NCI-H1048 (cell line): ENCODE measurements at regions not wholly inside any gene's neighbourhood (a gene's known extent, or its start where the extent isn't known, plus 50 kb on each side); places are given as distances from the start of the nearest gene placed in this dataset.

Source experiments
- DNase-seq: peaks from one replicate; lab custom pipeline; 2025; lab: John Stamatoyannopoulos, UW

GRCh38 chr10:61356354-61356753, 96.8 kb downstream of the TMEM26 start:
- DNase-seq: no peak

- DNase-seq: no peak
Observed at GRCh38 chr10:61355211-61355610, 98.0 kb downstream of the TMEM26 start.

- no peak for DNase-seq
Observed at GRCh38 chr10:61354401-61354975, 98.7 kb downstream of the TMEM26 start.

- DNase-seq: no peak
Observed at GRCh38 chr10:61350794-61351193, 102.4 kb downstream of the TMEM26 start.

- no peak for DNase-seq
Observed at GRCh38 chr10:61350068-61350467, 103.1 kb downstream of the TMEM26 start.

GRCh38 chr10:61346796-61347413, 106.3 kb downstream of the TMEM26 start:
- no peak for DNase-seq

GRCh38 chr10:61343796-61344195, 109.4 kb downstream of the TMEM26 start:
- DNase-seq: no peak

GRCh38 chr10:61342858-61343572, 110.2 kb downstream of the TMEM26 start:
- no peak for DNase-seq

GRCh38 chr10:61341008-61341407, 112.2 kb downstream of the TMEM26 start:
- DNase-seq: no peak

- DNase-seq: no peak
Observed at GRCh38 chr10:61338146-61338545, 115.0 kb downstream of the TMEM26 start.

GRCh38 chr10:61337741-61338140, 115.4 kb downstream of the TMEM26 start:
- DNase-seq: no peak

- no peak for DNase-seq
Observed at GRCh38 chr10:61336831-61337230, 116.3 kb downstream of the TMEM26 start.

- no peak for DNase-seq
Observed at GRCh38 chr10:61335359-61335758, 117.8 kb downstream of the TMEM26 start.

- DNase-seq: no peak
Observed at GRCh38 chr10:61332581-61332980, 120.6 kb downstream of the TMEM26 start.

GRCh38 chr10:61330669-61331068, 122.5 kb downstream of the TMEM26 start:
- DNase-seq: no peak

GRCh38 chr10:61329854-61330253, 123.3 kb downstream of the TMEM26 start:
- no peak for DNase-seq

GRCh38 chr10:61325223-61325960, 127.8 kb downstream of the TMEM26 start:
- no peak for DNase-seq

GRCh38 chr10:61323726-61324125, 129.5 kb downstream of the TMEM26 start:
- DNase-seq: no peak

- DNase-seq: no peak
Observed at GRCh38 chr10:61321041-61321857, 131.9 kb downstream of the TMEM26 start.

- no peak for DNase-seq
Observed at GRCh38 chr10:61320257-61320587, 133.0 kb downstream of the TMEM26 start.

- DNase-seq: no peak
Observed at GRCh38 chr10:61319386-61320256, 133.6 kb downstream of the TMEM26 start.
